GM12878 (cell line): ENCODE measurements at regions not wholly inside any gene's neighbourhood (a gene's known extent, or its start where the extent isn't known, plus 50 kb on each side); places are given as distances from the start of the nearest gene placed in this dataset.

Source experiments
- ATAC-seq: fragments of 200-7000 bp; cut with Tn5 transposase; 3 replicates; pipeline ENCODE4 v1.9.1; 2020; ENCODE audit warnings: mild to moderate bottlenecking, moderate library complexity
- BruUV-seq: library from RNA; stranded (reverse); fragments of 400-500 nt; replicated peaks from 2 replicates; lab custom pipeline; 2021; lab: Mats Ljungman, UMichigan
- CTCF ChIA-PET: fragments of 300-600 bp; sonication (Branson Sonifier 250); formaldehyde crosslinking; extraction: SDS; loops from one replicate; lab custom pipeline; 2021; ENCODE audit warnings: inconsistent platforms; lab: Yijun Ruan, JAX
- POLR2A ChIA-PET: fragments of 350-600 bp; formaldehyde crosslinking; extraction: SDS; loops from one replicate; lab custom pipeline; 2021; ENCODE audit warnings: inconsistent platforms; lab: Charles Lee
- RAD21 ChIA-PET: fragments of 300-600 bp; sonication (Branson Sonifier 250); formaldehyde crosslinking; loops from one replicate; lab custom pipeline; 2023; ENCODE audit warnings: antibody characterized with exemption; ENCODE audit not compliant: unreplicated experiment; lab: Charles Lee
- SMC1A ChIA-PET: fragments of 300-600 bp; sonication (Branson Sonifier 250); formaldehyde crosslinking; loops from one replicate; lab custom pipeline; 2023; ENCODE audit not compliant: unreplicated experiment, uncharacterized antibody; lab: Charles Lee
- DNase-seq: peaks from one replicate; pipeline ENCODE4 v3.0.0-alpha.2; 2011; ENCODE audit warnings: low read depth, low spot score
- FAIRE-seq: peaks from 3 replicates; lab custom pipeline; 2011; peaks lifted over from hg19 to GRCh38; lab: Jason Lieb, UNC
- H2AFZ ChIP-seq: 2 replicates; pipeline ENCODE4 v1.6.0; 2011; ENCODE audit warnings: low read depth, low read length, control low read depth; ENCODE audit not compliant: control insufficient read depth
- H3K27ac ChIP-seq: 2 replicates; pipeline ENCODE4 v1.5.1; 2011; ENCODE audit warnings: control low read depth; ENCODE audit not compliant: control insufficient read depth, insufficient read depth
- H3K27me3 ChIP-seq, 2 experiments: replicated peaks in 1 of 2; 2 replicates each; pipeline versions ENCODE4 v1.6.0 to v1.6.1; 2011; ENCODE audit warnings: low read length in 1 of 2; ENCODE audit not compliant: control insufficient read depth in 2 of 2, insufficient read depth in 2 of 2
- H3K36me3 ChIP-seq, 2 experiments: 2 replicates each; pipeline ENCODE4 v1.5.1; 2011; ENCODE audit warnings: low read length in 1 of 2; ENCODE audit not compliant: control insufficient read depth in 2 of 2, insufficient read depth in 2 of 2
- H3K4me1 ChIP-seq: 2 replicates; pipeline ENCODE4 v1.6.1; 2011; ENCODE audit warnings: mild to moderate bottlenecking, low read length, moderate library complexity, mixed read lengths; ENCODE audit not compliant: control insufficient read depth, insufficient read depth
- H3K4me2 ChIP-seq: 2 replicates; pipeline ENCODE4 v1.6.0; 2011; ENCODE audit warnings: control low read depth; ENCODE audit not compliant: control insufficient read depth, insufficient read depth
- H3K4me3 ChIP-seq: fragments of 200-600 bp; sonication (generic); 2 replicates; pipeline ENCODE4 v1.5.1; 2016
- H3K79me2 ChIP-seq: 2 replicates; pipeline ENCODE4 v1.6.0; 2011; ENCODE audit warnings: low read length; ENCODE audit not compliant: control insufficient read depth, insufficient read depth
- H3K9ac ChIP-seq: 2 replicates; pipeline ENCODE4 v1.8.0; 2011; ENCODE audit warnings: low read length, control low read depth, mixed read lengths; ENCODE audit not compliant: control insufficient read depth, insufficient read depth
- H3K9me3 ChIP-seq: replicated peaks from 3 replicates; pipeline ENCODE4 v1.5.1; 2011; ENCODE audit warnings: mild to moderate bottlenecking, low read length; ENCODE audit not compliant: control insufficient read depth, insufficient read depth
- H4K20me1 ChIP-seq: 2 replicates; pipeline ENCODE4 v1.6.0; 2011; ENCODE audit not compliant: control insufficient read depth, insufficient read depth
- JUND ChIP-seq: IDR thresholded peaks from 2 replicates; pipeline ENCODE4 v1.6.1; 2012; ENCODE audit warnings: low read depth, mild to moderate bottlenecking, low read length, improper control_type of control experiment, moderate library complexity
- NFYB ChIP-seq: IDR thresholded peaks from 2 replicates; pipeline ENCODE4 v1.6.1; 2011; ENCODE audit warnings: low read depth, mild to moderate bottlenecking, low read length, improper control_type of control experiment, moderate library complexity; ENCODE audit not compliant: insufficient read depth
- ZBED1 ChIP-seq: IDR thresholded peaks from 2 replicates; pipeline ENCODE4 v1.6.1; 2016; ENCODE audit warnings: borderline replicate concordance
- ZNF217 ChIP-seq: fragments of 450-650 bp; IDR thresholded peaks from 2 replicates; pipeline ENCODE4 v1.6.1; 2017; ENCODE audit warnings: antibody characterized with exemption, mild to moderate bottlenecking
- ZNF622 ChIP-seq: fragments of 450-650 bp; IDR thresholded peaks from 2 replicates; pipeline ENCODE4 v1.6.1; 2017; ENCODE audit warnings: mild to moderate bottlenecking, inconsistent platforms
- WGBS: methylation state at CpG from one replicate; pipeline ENCODE4 v1.1.6; 2016; ENCODE audit warnings: low lambda C conversion rate; ENCODE audit not compliant: insufficient replicate concordance, insufficient coverage; ENCODE audit errors: missing lambda C conversion rate; 5-methylcytosine and 5-hydroxymethylcytosine counted together
- in situ Hi-C: fragments of 300-500 bp; cut with MboI; formaldehyde crosslinking; loops from 9 replicates; pipeline ENCODE4 v1.14.3; 2018; ENCODE audit warnings: mixed read lengths
- intact Hi-C: fragments of 100-400 bp; cut with micrococcal nuclease; formaldehyde crosslinking; loops from one replicate; pipeline ENCODE4 v1.14.2; 2022; ENCODE audit not compliant: unreplicated experiment
- TF ChIP-seq, protein P1 (sequence below): fragments of 450-650 bp; formaldehyde crosslinking; IDR thresholded peaks from 2 replicates; pipeline ENCODE4 v1.4.0; 2020; ENCODE audit warnings: mild to moderate bottlenecking, moderate library complexity

DNA sequence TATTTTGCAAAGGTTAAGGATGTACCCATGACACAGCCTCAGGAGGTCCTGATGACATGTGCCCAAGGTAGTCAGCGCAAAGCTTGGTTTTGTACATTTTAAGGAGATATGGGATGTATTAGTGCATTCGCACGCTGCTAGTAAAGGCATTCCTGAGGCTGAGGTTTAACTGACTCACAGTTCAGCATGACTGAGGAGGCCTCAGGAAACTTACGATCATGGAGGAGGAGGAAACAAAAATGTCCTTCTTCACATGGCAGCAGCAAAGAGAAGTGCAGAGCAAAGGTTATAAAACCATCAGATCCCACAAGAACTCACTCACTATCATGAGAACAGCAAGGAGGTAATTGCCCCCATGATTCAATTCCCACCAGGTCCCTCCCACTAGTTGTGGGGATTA is 1017.4 kb downstream of the EFNB2 start (continued):
- TF ChIP-seq, protein P1, sequence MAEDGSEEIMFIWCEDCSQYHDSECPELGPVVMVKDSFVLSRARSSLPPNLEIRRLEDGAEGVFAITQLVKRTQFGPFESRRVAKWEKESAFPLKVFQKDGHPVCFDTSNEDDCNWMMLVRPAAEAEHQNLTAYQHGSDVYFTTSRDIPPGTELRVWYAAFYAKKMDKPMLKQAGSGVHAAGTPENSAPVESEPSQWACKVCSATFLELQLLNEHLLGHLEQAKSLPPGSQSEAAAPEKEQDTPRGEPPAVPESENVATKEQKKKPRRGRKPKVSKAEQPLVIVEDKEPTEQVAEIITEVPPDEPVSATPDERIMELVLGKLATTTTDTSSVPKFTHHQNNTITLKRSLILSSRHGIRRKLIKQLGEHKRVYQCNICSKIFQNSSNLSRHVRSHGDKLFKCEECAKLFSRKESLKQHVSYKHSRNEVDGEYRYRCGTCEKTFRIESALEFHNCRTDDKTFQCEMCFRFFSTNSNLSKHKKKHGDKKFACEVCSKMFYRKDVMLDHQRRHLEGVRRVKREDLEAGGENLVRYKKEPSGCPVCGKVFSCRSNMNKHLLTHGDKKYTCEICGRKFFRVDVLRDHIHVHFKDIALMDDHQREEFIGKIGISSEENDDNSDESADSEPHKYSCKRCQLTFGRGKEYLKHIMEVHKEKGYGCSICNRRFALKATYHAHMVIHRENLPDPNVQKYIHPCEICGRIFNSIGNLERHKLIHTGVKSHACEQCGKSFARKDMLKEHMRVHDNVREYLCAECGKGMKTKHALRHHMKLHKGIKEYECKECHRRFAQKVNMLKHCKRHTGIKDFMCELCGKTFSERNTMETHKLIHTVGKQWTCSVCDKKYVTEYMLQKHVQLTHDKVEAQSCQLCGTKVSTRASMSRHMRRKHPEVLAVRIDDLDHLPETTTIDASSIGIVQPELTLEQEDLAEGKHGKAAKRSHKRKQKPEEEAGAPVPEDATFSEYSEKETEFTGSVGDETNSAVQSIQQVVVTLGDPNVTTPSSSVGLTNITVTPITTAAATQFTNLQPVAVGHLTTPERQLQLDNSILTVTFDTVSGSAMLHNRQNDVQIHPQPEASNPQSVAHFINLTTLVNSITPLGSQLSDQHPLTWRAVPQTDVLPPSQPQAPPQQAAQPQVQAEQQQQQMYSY: no peak
- TF ChIP-seq ZNF622 (no peak), NFYB (no peak), JUND (no peak), ZNF217 (no peak)

DNA sequence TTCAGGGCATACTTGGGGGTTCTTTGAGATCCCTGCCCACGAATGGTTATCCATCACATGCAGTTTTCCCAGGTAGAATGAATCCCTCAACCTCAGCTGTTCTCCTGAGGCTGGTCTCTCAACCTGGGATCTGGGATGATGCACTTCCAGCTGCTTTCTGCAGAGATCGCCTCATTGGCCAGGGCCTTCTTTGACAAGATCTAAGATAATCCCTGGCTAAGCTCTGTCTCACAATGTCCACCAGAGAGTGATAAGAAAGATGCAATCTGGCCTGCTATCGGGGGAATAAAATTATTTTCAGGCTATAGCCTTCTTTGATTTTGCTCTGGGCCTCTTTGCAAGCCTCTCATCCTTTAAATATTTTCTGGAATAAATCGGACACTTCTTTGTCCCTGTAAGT is 1021.1 kb downstream of the EFNB2 start:
- Histone ChIP-seq H3K4me1 (no peaks in the 10 kb centered on the region), H3K27me3 (no peaks in the 10 kb centered on the region), H3K4me2 (no peak overlapping the region), H4K20me1 (no peaks in the 10 kb centered on the region), H3K36me3 (no peaks in the 10 kb centered on the region), H3K9ac (no peak overlapping the region), H3K27ac (no peak overlapping the region), H2AFZ (no peak overlapping the region), H3K4me3 (no peak overlapping the region), H3K9me3 (no peaks in the 10 kb centered on the region), H3K79me2 (no peaks in the 10 kb centered on the region)
- ATAC-seq (no peak), FAIRE-seq (no peak), DNase-seq (no peak)
- ChIA-PET POLR2A (no interaction called here), CTCF (no interaction called here), RAD21 (interaction anchor here (1.0 kb wide), 1 partner anchor 17 kb away, joined by 3 read pairs; no protein-coding TSS in a partner anchor), SMC1A (no interaction called here)
- intact Hi-C loops: no loop called here
- no TSS peak for BruUV-seq
- TF ChIP-seq ZBED1: no peak
- 0% methylated on average over 4 of the region's 4 CpGs for WGBS
- in situ Hi-C loops: no loop called here
